ENCODE measurements at regions not wholly inside any gene's neighbourhood (a gene's known extent, or its start where the extent isn't known, plus 50 kb on each side); places are given as distances from the start of the nearest gene placed in this dataset.

DNA sequence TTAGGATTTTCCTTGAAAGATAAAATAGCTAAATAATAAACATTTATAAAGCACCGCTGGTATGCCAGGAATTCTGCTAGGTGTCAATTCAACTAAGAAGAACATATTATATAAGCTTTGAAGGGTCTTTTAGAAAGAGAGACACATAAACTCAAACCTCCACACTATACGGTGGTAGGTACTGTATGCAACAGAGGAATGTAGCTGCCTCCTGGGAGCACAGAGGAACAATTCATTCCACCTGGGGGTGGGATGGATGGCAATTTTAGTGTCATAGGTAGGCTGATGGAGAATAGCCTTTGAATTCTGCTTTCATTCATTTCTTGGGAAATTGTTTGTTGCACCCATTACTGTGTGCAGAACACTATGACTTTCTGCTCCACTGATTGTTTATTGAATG is 447.1 kb upstream of the MAP3K7 start:
- TF ChIP-seq EZH2 (IDR thresholded peaks at IDR 0.05; ENCODE audit: low read length, unreplicated experiment) = no peak
- TF ChIP-seq, protein P1, sequence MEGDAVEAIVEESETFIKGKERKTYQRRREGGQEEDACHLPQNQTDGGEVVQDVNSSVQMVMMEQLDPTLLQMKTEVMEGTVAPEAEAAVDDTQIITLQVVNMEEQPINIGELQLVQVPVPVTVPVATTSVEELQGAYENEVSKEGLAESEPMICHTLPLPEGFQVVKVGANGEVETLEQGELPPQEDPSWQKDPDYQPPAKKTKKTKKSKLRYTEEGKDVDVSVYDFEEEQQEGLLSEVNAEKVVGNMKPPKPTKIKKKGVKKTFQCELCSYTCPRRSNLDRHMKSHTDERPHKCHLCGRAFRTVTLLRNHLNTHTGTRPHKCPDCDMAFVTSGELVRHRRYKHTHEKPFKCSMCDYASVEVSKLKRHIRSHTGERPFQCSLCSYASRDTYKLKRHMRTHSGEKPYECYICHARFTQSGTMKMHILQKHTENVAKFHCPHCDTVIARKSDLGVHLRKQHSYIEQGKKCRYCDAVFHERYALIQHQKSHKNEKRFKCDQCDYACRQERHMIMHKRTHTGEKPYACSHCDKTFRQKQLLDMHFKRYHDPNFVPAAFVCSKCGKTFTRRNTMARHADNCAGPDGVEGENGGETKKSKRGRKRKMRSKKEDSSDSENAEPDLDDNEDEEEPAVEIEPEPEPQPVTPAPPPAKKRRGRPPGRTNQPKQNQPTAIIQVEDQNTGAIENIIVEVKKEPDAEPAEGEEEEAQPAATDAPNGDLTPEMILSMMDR (conservative IDR thresholded peaks at IDR 0.05; ENCODE audit: low read depth, low read length) = no peak
- no peak for TF ChIP-seq EZH2phosphoT487 (IDR thresholded peaks at IDR 0.05; ENCODE audit: borderline replicate concordance, low read length)

All from PC-3 (cell line).